HG03460 (cell line): ENCODE measurements at regions not wholly inside any gene's neighbourhood (a gene's known extent, or its start where the extent isn't known, plus 50 kb on each side); places are given as distances from the start of the nearest gene placed in this dataset.
"Not testable (repeated sequence)": the region's sequence is repeated elsewhere in the genome, so short reads cannot be mapped to it uniquely, and the experiment has no call there.

ENCODE experiments used
- ATAC-seq: cut with Tn5 transposase; IDR thresholded peaks from one replicate; pipeline ENCODE4 v1.9.1; 2021; ENCODE audit not compliant: unreplicated experiment

GRCh38 chr18:67805261-67805660 lies 288.7 kb upstream of the DSEL start:
- no peak for ATAC-seq

- no peak for ATAC-seq
Measured at GRCh38 chr18:67794521-67794920, 278.0 kb upstream of the DSEL start.

- no peak for ATAC-seq
Measured at GRCh38 chr18:67790527-67790926, 274.0 kb upstream of the DSEL start.

- no peak for ATAC-seq
Measured at GRCh38 chr18:67789165-67789545, 272.6 kb upstream of the DSEL start.

- ATAC-seq, result no peak
Measured at GRCh38 chr18:67788310-67789164, 272.0 kb upstream of the DSEL start.

GRCh38 chr18:67783196-67783946 lies 266.9 kb upstream of the DSEL start:
- no peak for ATAC-seq

- ATAC-seq, result no peak
Measured at GRCh38 chr18:67778016-67778415, 261.5 kb upstream of the DSEL start.

- no peak for ATAC-seq
Measured at GRCh38 chr18:67776929-67777328, 260.4 kb upstream of the DSEL start.

GRCh38 chr18:67771271-67771670 lies 254.8 kb upstream of the DSEL start:
- ATAC-seq, result no peak

GRCh38 chr18:67770520-67770919 lies 254.0 kb upstream of the DSEL start:
- ATAC-seq, result no peak

- ATAC-seq, result no peak
Measured at GRCh38 chr18:67766930-67767329, 250.4 kb upstream of the DSEL start.

GRCh38 chr18:67752211-67752610 lies 235.7 kb upstream of the DSEL start:
- not testable (repeated sequence) for ATAC-seq

GRCh38 chr18:67742954-67743353 lies 226.4 kb upstream of the DSEL start:
- ATAC-seq, result no peak

- no peak for ATAC-seq
Measured at GRCh38 chr18:67742525-67742924, 226.0 kb upstream of the DSEL start.

- no peak for ATAC-seq
Measured at GRCh38 chr18:67735506-67735905, 219.0 kb upstream of the DSEL start.

GRCh38 chr18:67733088-67733487 lies 216.6 kb upstream of the DSEL start:
- no peak for ATAC-seq

GRCh38 chr18:67731851-67732250 lies 215.3 kb upstream of the DSEL start:
- ATAC-seq, result no peak

GRCh38 chr18:67730886-67731285 lies 214.4 kb upstream of the DSEL start:
- no peak for ATAC-seq

GRCh38 chr18:67728364-67728763 lies 211.8 kb upstream of the DSEL start:
- ATAC-seq, result no peak

- no peak for ATAC-seq
Measured at GRCh38 chr18:67726882-67727281, 210.4 kb upstream of the DSEL start.

GRCh38 chr18:67717800-67718199 lies 201.3 kb upstream of the DSEL start:
- no peak for ATAC-seq

GRCh38 chr18:67715567-67715966 lies 199.0 kb upstream of the DSEL start:
- ATAC-seq, result no peak
